Stimulated activated CD4-positive, alpha-beta T cell treated with anti-CD3 and anti-CD28 coated beads, Interleukin-1b, Interleukin-23, amount 100 ng/mL, for 24 hours (primary cell): ENCODE measurements at regions not wholly inside any gene's neighbourhood (a gene's known extent, or its start where the extent isn't known, plus 50 kb on each side); places are given as distances from the start of the nearest gene placed in this dataset.

ENCODE experiments used
- DNase-seq, 4 experiments: peaks; one replicate each; pipeline ENCODE4 v3.0.0-alpha.2; 2020; ENCODE audit warnings: low read depth in 4 of 4, low spot score in 1 of 4

GRCh38 chr5:129821477-129822131, 73.7 kb downstream of the MINAR2 start:
- no peak for DNase-seq

- no peak for DNase-seq
These were observed 74.0 kb upstream of the CHSY3 start for GRCh38 chr5:129830288-129830687.

DNA sequence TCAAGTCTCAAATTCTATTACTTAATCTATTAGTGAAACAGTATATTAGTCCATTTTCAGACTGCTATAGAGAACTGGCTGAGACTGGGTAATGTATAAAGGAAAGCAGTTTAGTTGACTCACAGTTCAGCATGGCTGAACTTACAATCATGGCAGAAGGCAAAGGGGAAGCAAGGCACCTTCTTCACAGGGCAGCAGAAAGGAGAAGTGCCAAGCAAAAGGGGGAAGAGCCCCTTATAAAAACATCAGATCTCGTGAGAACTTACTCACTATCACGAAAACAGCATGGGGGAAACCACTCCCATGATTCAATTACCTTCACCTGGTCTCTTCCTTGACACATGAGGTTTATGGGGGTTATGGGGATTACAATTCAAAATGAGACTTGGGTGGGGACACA, 67.9 kb upstream of the CHSY3 start:
- DNase-seq, result no peak

DNA sequence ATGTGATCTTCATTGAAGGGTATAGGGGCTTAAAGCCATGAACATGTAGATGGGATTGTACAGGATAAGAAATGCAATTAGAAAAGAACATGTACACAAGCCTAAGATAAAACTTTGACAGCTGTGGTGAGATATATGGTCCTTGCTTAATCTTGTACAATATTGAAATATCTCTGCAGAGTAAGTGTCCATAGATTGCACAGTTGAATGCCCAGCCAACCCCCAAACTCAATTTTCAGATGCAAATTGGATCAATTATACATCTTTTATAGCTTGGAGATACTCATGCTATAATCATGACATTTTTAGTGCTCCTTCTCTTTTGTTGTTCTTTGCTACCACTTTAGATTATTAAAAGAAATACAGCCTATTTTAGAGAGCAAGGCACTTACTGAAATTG, 59.5 kb upstream of the CHSY3 start:
- no peak for DNase-seq

DNA sequence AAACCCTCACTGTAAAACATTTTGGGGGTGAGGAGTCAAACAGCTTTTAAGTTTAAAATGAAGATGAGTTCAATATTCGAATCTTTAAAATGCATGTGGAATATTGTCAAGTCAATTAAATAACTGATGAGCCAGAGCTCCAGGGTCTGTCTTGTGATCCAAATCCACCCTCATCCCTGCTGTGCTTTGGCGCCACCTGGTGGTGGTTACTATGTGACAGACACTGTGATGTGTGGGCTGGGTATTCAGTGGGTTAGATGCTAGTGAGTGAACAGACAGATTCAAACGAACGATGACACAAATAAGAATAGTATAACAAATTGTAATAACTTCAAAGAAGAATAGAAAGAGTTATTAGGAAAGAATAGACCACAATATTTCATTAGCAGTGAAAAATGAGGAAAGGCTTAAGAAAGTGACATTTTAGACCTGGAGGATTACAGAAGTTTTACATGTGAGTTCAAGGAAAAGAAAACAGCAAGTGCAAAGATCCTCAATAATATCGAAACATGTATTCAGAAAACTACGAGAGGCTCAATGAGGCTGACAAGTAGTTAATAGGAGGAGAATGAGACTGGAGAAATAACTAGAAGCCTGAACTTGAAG, 51.4 kb upstream of the CHSY3 start:
- DNase-seq, result peak; percentile 49 to 64 (median 59)

- DNase-seq, result no peak
These were observed 50.7 kb upstream of the CHSY3 start for GRCh38 chr5:129853588-129853987.
